GM18505 (cell line): ENCODE measurements at regions not wholly inside any gene's neighbourhood (a gene's known extent, or its start where the extent isn't known, plus 50 kb on each side); places are given as distances from the start of the nearest gene placed in this dataset.
"Not testable (repeated sequence)": the region's sequence is repeated elsewhere in the genome, so short reads cannot be mapped to it uniquely, and the experiment has no call there.

Experiments used
- ATAC-seq: cut with Tn5 transposase; IDR thresholded peaks from one replicate; pipeline ENCODE4 v1.9.1; 2021; ENCODE audit not compliant: unreplicated experiment
- POLR2A ChIP-seq: IDR thresholded peaks from 4 replicates; pipeline ENCODE4 v1.6.1; 2011; ENCODE audit warnings: borderline replicate concordance; ENCODE audit not compliant: insufficient read depth, insufficient read length; ENCODE audit errors: extremely low read depth

- no peak for TF ChIP-seq POLR2A
- ATAC-seq, result no peak
These were observed 1338.8 kb downstream of the BRD1 start for GRCh38 chr22:48488611-48489511.

GRCh38 chr22:48488149-48488551, 1339.5 kb downstream of the BRD1 start:
- TF ChIP-seq POLR2A, result no peak
- ATAC-seq, result no peak

- ATAC-seq, result no peak
- no peak for TF ChIP-seq POLR2A
These were observed 1341.1 kb downstream of the BRD1 start for GRCh38 chr22:48486558-48486957.

- no peak for TF ChIP-seq POLR2A
- ATAC-seq, result no peak
These were observed 1341.5 kb downstream of the BRD1 start for GRCh38 chr22:48486134-48486532.

GRCh38 chr22:48485149-48486133, 1342.2 kb downstream of the BRD1 start:
- no peak for TF ChIP-seq POLR2A
- no peak for ATAC-seq

- no peak for ATAC-seq
- no peak for TF ChIP-seq POLR2A
These were observed 1343.7 kb downstream of the BRD1 start for GRCh38 chr22:48483764-48484528.

GRCh38 chr22:48482771-48483170, 1344.9 kb downstream of the BRD1 start:
- no peak for ATAC-seq
- no peak for TF ChIP-seq POLR2A

GRCh38 chr22:48482198-48482597, 1345.5 kb downstream of the BRD1 start:
- ATAC-seq, result not testable (repeated sequence)

- TF ChIP-seq POLR2A, result no peak
These were observed 1345.9 kb downstream of the BRD1 start for GRCh38 chr22:48481748-48482147.

GRCh38 chr22:48478529-48479265, 1349.0 kb downstream of the BRD1 start:
- no peak for ATAC-seq
- no peak for TF ChIP-seq POLR2A

More at GRCh38 chr22:48481748-48482147, 1345.9 kb downstream of the BRD1 start:
- no peak for ATAC-seq

- TF ChIP-seq POLR2A, result no peak
- no peak for ATAC-seq
These were observed 1349.5 kb downstream of the BRD1 start for GRCh38 chr22:48478124-48478523.

- ATAC-seq, result no peak
These were observed 1350.5 kb downstream of the BRD1 start for GRCh38 chr22:48477031-48477721.

More at GRCh38 chr22:48477031-48477721, 1350.5 kb downstream of the BRD1 start:
- TF ChIP-seq POLR2A, result no peak
